Endothelial cell of umbilical vein (primary cell): ENCODE measurements at regions not wholly inside any gene's neighbourhood (a gene's known extent, or its start where the extent isn't known, plus 50 kb on each side); places are given as distances from the start of the nearest gene placed in this dataset.

Source experiments
- BruUV-seq: library from RNA; stranded (reverse); fragments of 400-500 nt; replicated peaks from 2 replicates; lab custom pipeline; 2021; lab: Mats Ljungman, UMichigan
- CTCF ChIA-PET: fragments of 300-600, 350-600 bp; sonication (Branson Sonifier 250); formaldehyde crosslinking; loops from one replicate; lab custom pipeline; 2021; ENCODE audit warnings: antibody characterized with exemption, inconsistent platforms; lab: Charles Lee
- POLR2A ChIA-PET: fragments of 300-600, 350-600 bp; sonication (Branson Sonifier 250); formaldehyde crosslinking; loops from one replicate; lab custom pipeline; 2021; ENCODE audit warnings: antibody characterized with exemption, inconsistent platforms; lab: Charles Lee
- DNase-seq: peaks from one replicate; pipeline ENCODE4 v3.0.0-alpha.2; 2011; ENCODE audit warnings: low read depth, low spot score
- FAIRE-seq: peaks from 2 replicates; lab custom pipeline; 2011; peaks lifted over from hg19 to GRCh38; lab: Jason Lieb, UNC
- H2AFZ ChIP-seq: 2 replicates; pipeline ENCODE4 v1.6.0; 2012; ENCODE audit warnings: low read depth, low read length, control low read depth, inconsistent platforms
- H3K27ac ChIP-seq: 2 replicates; pipeline ENCODE4 v1.5.1; 2011; ENCODE audit warnings: low read depth, mild to moderate bottlenecking, control low read depth, low read length, moderate library complexity; ENCODE audit not compliant: insufficient read depth
- H3K27me3 ChIP-seq, 2 experiments: 2 replicates each; pipeline versions ENCODE4 v1.6.0 to v1.6.1; 2011; ENCODE audit warnings: low read length in 2 of 2, mixed read lengths in 1 of 2; ENCODE audit not compliant: control insufficient read depth in 2 of 2, insufficient read depth in 2 of 2
- H3K36me3 ChIP-seq, 2 experiments: 2 replicates in 1 of 2; 3 replicates in 1 of 2; pipeline ENCODE4 v1.5.1; 2011; ENCODE audit warnings: low read length in 2 of 2, mild to moderate bottlenecking in 1 of 2, moderate library complexity in 1 of 2; ENCODE audit not compliant: control insufficient read depth in 2 of 2, insufficient read depth in 2 of 2; ENCODE audit errors: extremely low read depth in 1 of 2
- H3K4me1 ChIP-seq: 3 replicates; pipeline ENCODE4 v1.5.1; 2011; ENCODE audit warnings: mild to moderate bottlenecking, low read length; ENCODE audit not compliant: control insufficient read depth, insufficient read depth; ENCODE audit errors: extremely low read depth
- H3K4me2 ChIP-seq: 2 replicates; pipeline ENCODE4 v1.6.1; 2011; ENCODE audit warnings: low read length, control low read depth, mixed read lengths; ENCODE audit not compliant: insufficient read depth
- H3K4me3 ChIP-seq, 3 experiments: fragments of 200-600 bp in 1 of 3; sonication (generic), shearing (Covaris generic) in 1 of 3; replicated peaks in 1 of 3; 2 replicates each; pipeline ENCODE4 v1.5.1; 2011 to 2016; ENCODE audit warnings: control low read depth in 3 of 3, low read length in 3 of 3, mild to moderate bottlenecking in 2 of 3, inconsistent platforms in 1 of 3, low read depth in 1 of 3, moderate library complexity in 1 of 3; ENCODE audit not compliant: insufficient read depth in 1 of 3
- H3K79me2 ChIP-seq: 2 replicates; pipeline ENCODE4 v1.6.0; 2012; ENCODE audit warnings: low read length, inconsistent platforms; ENCODE audit not compliant: control insufficient read depth, insufficient read depth
- H3K9ac ChIP-seq: replicated peaks from 2 replicates; pipeline ENCODE3; 2011; ENCODE audit warnings: low read length, control low read depth; ENCODE audit not compliant: insufficient read depth; ENCODE audit errors: extremely low read depth
- H3K9me1 ChIP-seq: replicated peaks from 3 replicates; pipeline ENCODE4 v1.6.0; 2011; ENCODE audit warnings: mild to moderate bottlenecking, low read length; ENCODE audit not compliant: control insufficient read depth, insufficient read depth; ENCODE audit errors: extremely low read depth
- H3K9me3 ChIP-seq: replicated peaks from 2 replicates; pipeline ENCODE4 v1.5.1; 2012; ENCODE audit warnings: low read length, inconsistent platforms; ENCODE audit not compliant: control insufficient read depth, insufficient read depth
- H4K20me1 ChIP-seq: replicated peaks from 2 replicates; pipeline ENCODE3; 2011; ENCODE audit warnings: mild to moderate bottlenecking, low read length; ENCODE audit not compliant: control insufficient read depth, insufficient read depth; ENCODE audit errors: extremely low read depth
- CTCF ChIP-seq, 2 donors: IDR thresholded peaks; 1 replicate in 1 of 2; 2 replicates in 1 of 2; pipeline ENCODE4 v1.5.1; 2011; ENCODE audit warnings: low read length in 2 of 2, mild to moderate bottlenecking in 2 of 2, moderate library complexity in 2 of 2, control low read depth in 1 of 2, inconsistent platforms in 1 of 2, low read depth in 1 of 2; ENCODE audit not compliant: insufficient read depth in 1 of 2; ENCODE audit errors: extremely low read depth in 1 of 2
- EZH2 ChIP-seq: IDR thresholded peaks from 2 replicates; pipeline ENCODE4 v1.6.1; 2012; ENCODE audit warnings: borderline replicate concordance, low read depth, mild to moderate bottlenecking, moderate library complexity, low read length, inconsistent platforms; ENCODE audit not compliant: severe bottlenecking
- FOS ChIP-seq: IDR thresholded peaks from 2 replicates; pipeline ENCODE4 v1.6.1; 2011; ENCODE audit warnings: mild to moderate bottlenecking, low read length, moderate library complexity, borderline replicate concordance; ENCODE audit not compliant: insufficient read depth
- GATA2 ChIP-seq: IDR thresholded peaks from 2 replicates; pipeline ENCODE4 v1.7.0; 2011; ENCODE audit warnings: low read depth, mild to moderate bottlenecking, moderate library complexity, mixed read lengths, low read length; ENCODE audit not compliant: insufficient read length, insufficient read depth
- JUN ChIP-seq: IDR thresholded peaks from 2 replicates; pipeline ENCODE4 v1.6.1; 2011; ENCODE audit warnings: borderline replicate concordance, low read depth; ENCODE audit not compliant: insufficient read length, insufficient read depth
- MYC ChIP-seq: IDR thresholded peaks from one replicate; pipeline ENCODE4 v1.6.1; 2011; ENCODE audit warnings: mild to moderate bottlenecking, low read depth, low read length
- POLR2A ChIP-seq: IDR thresholded peaks from 2 replicates; pipeline ENCODE4 v1.6.1; 2012; ENCODE audit warnings: low read depth, mild to moderate bottlenecking, control low read depth, low read length
- POLR2AphosphoS5 ChIP-seq: IDR thresholded peaks from 2 replicates; pipeline ENCODE4 v1.6.1; 2012; ENCODE audit warnings: low read depth, mild to moderate bottlenecking, control low read depth, low read length, moderate library complexity; ENCODE audit not compliant: insufficient read depth
- dilution Hi-C: fragments of 300-500 bp; cut with MboI; formaldehyde crosslinking; loops from one replicate; pipeline ENCODE4 v1.15.0; 2019; ENCODE audit warnings: low sequenced_read_pairs; ENCODE audit not compliant: extremely low pct_ligation_motif_present
- intact Hi-C: fragments of 100-400 bp; cut with micrococcal nuclease; formaldehyde crosslinking; loops from one replicate; pipeline ENCODE4 v1.10.0; 2022
- TF ChIP-seq, protein P1 (sequence below): IDR thresholded peaks from 2 replicates; pipeline ENCODE4 v1.6.1; 2011; ENCODE audit not compliant: insufficient read depth, insufficient read length

DNA sequence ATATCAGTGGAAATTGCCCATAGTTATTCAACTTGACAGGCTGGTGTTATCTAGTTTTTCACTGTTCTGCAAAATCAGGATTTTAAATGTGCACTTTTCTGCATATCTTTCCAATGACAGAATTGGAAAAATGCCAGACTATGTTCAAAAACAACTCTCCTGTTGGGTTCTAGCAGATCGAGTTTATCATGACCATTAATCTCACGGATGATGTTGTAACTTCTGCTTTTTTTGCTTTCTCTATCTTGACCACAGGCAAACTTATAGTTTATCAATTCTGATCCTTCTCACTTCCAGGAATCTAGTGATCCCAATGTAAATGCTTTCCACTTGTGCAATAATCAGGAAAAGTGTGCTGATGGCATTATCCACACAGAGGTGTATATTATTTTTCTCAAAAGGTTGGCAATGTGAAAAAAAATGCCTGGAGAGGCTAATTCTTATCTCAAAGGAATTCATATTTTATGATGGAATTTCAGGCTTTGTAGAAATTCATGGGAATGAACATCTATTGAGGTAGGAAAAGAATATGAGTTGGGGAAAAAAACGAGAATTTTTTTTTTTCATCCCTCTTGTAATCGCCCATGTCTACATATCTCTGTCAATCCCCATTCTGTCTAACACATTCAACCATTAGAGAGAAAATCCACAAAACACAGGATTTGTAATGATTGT, 73.6 kb upstream of the DAB2 start:
- no peaks in the 10 kb centered on the region for H3K9me3 ChIP-seq
- H3K36me3 ChIP-seq: no peaks in the 10 kb centered on the region
- peak overlapping the region; percentile 57 for H3K4me2 ChIP-seq
- H3K4me3 ChIP-seq: no peak overlapping the region
- no peak overlapping the region for H2AFZ ChIP-seq
- FAIRE-seq (peak; percentile 88), DNase-seq (peak; percentile 67)
- intact Hi-C loops (no loop called here), dilution Hi-C loops (no loop called here)
- BruUV-seq: no TSS peak
- CTCF ChIA-PET: interaction anchor here (1.0 to 1.4 kb wide), 4 partner anchors 18 to 73 kb away, joined by 3 to 7 read pairs (median 3); no protein-coding TSS in a partner anchor
- no peaks in the 10 kb centered on the region for H4K20me1 ChIP-seq
- POLR2A ChIA-PET: no interaction called here
- no peak for TF ChIP-seq JUN
- TF ChIP-seq CTCF (IDR thresholded peaks at IDR 0.05; ENCODE audit: extremely low read depth in 1 of 2, insufficient read depth in 1 of 2, low read depth in 1 of 2, low read length in 2 of 2): no peak
- TF ChIP-seq GATA2: peak; percentile 71
- TF ChIP-seq POLR2AphosphoS5: no peak
- H3K27ac ChIP-seq: no peak overlapping the region
- no peak overlapping the region for H3K9ac ChIP-seq
- H3K4me1 ChIP-seq: peaks cover 26% of the 10 kb centered on the region
- no peaks in the 10 kb centered on the region for H3K9me1 ChIP-seq
- no peaks in the 10 kb centered on the region for H3K27me3 ChIP-seq
- H3K79me2 ChIP-seq: no peaks in the 10 kb centered on the region

- H3K27me3 ChIP-seq: no peaks in the 10 kb centered on the region
- no peak overlapping the region for H3K4me2 ChIP-seq
- dilution Hi-C loops: no loop called here
- ChIA-PET POLR2A (no interaction called here), CTCF (interaction anchor here (1.0 to 1.4 kb wide), 3 partner anchors 17 to 50 kb away, joined by 3 to 7 read pairs (median 3); no protein-coding TSS in a partner anchor)
- no peaks in the 10 kb centered on the region for H4K20me1 ChIP-seq
- peaks cover 24% of the 10 kb centered on the region for H3K4me1 ChIP-seq
- no TSS peak for BruUV-seq
- DNase-seq: no peak
- TF ChIP-seq JUN: no peak
- TF ChIP-seq CTCF (IDR thresholded peaks at IDR 0.05; ENCODE audit: extremely low read depth in 1 of 2, insufficient read depth in 1 of 2, low read depth in 1 of 2, low read length in 2 of 2): no peak
- TF ChIP-seq POLR2AphosphoS5: no peak
- no peak for TF ChIP-seq FOS
- no peak for TF ChIP-seq EZH2
- TF ChIP-seq POLR2A: no peak
- TF ChIP-seq, protein P1, sequence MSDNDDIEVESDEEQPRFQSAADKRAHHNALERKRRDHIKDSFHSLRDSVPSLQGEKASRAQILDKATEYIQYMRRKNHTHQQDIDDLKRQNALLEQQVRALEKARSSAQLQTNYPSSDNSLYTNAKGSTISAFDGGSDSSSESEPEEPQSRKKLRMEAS: no peak
- no peak for TF ChIP-seq GATA2
- TF ChIP-seq MYC: no peak
- intact Hi-C loops: no loop called here
- no peaks in the 10 kb centered on the region for H3K9me3 ChIP-seq
- H3K9ac ChIP-seq: no peak overlapping the region
- H3K36me3 ChIP-seq: no peaks in the 10 kb centered on the region
- H3K4me3 ChIP-seq: no peak overlapping the region
- H2AFZ ChIP-seq: no peak overlapping the region
- H3K27ac ChIP-seq: no peak overlapping the region
- no peaks in the 10 kb centered on the region for H3K79me2 ChIP-seq
- FAIRE-seq: no peak
- no peaks in the 10 kb centered on the region for H3K9me1 ChIP-seq
These were observed 72.5 kb upstream of the DAB2 start for GRCh38 chr5:39497322-39497721.
